K562 (cell line): ENCODE measurements at regions not wholly inside any gene's neighbourhood (a gene's known extent, or its start where the extent isn't known, plus 50 kb on each side); places are given as distances from the start of the nearest gene placed in this dataset.

ENCODE experiments used
- ASH1L ChIP-seq: fragments of 450-650 bp; IDR thresholded peaks from 2 replicates; pipeline ENCODE4 v1.6.1; 2018; ENCODE audit warnings: borderline replicate concordance, mild to moderate bottlenecking, low read depth; ENCODE audit not compliant: partially characterized antibody
- E2F6 ChIP-seq, 2 experiments: IDR thresholded peaks; 2 replicates each; pipeline ENCODE4 v1.6.1; 2011; ENCODE audit warnings: borderline replicate concordance in 1 of 2, control low read depth in 1 of 2, low read depth in 1 of 2, low read length in 1 of 2, mild to moderate bottlenecking in 1 of 2, mixed read lengths in 1 of 2, moderate library complexity in 1 of 2; ENCODE audit not compliant: insufficient read depth in 1 of 2, insufficient read length in 1 of 2, poor library complexity in 1 of 2, severe bottlenecking in 1 of 2; ENCODE audit errors: extremely low read depth in 1 of 2
- FIP1L1 ChIP-seq: fragments of 200-400 bp; formaldehyde crosslinking; IDR thresholded peaks from 2 replicates; pipeline ENCODE4 v1.6.1; 2018; ENCODE audit warnings: mild to moderate bottlenecking, low read depth, low read length; ENCODE audit not compliant: poor library complexity, severe bottlenecking
- HOMEZ ChIP-seq: fragments of 250-450 bp; sonication (Bioruptor Pico); IDR thresholded peaks from 2 replicates; pipeline ENCODE4 v1.4.0; 2020; ENCODE audit warnings: mild to moderate bottlenecking, moderate library complexity
- IRF9 ChIP-seq: fragments of 450-650 bp; IDR thresholded peaks from 2 replicates; pipeline ENCODE4 v1.6.1; 2016; ENCODE audit warnings: missing biosample characterization, missing genetic modification characterization
- NONO ChIP-seq, 2 experiments: fragments of 200-400 bp in 1 of 2; fragments of 450-650 bp in 1 of 2; formaldehyde crosslinking in 1 of 2; IDR thresholded peaks; 2 replicates each; pipeline ENCODE4 v1.6.1; 2017; ENCODE audit warnings: low read depth in 2 of 2, mild to moderate bottlenecking in 2 of 2, moderate library complexity in 2 of 2, low read length in 1 of 2
- PTBP1 ChIP-seq: fragments of 200-400 bp; formaldehyde crosslinking; IDR thresholded peaks from 2 replicates; pipeline ENCODE4 v1.6.1; 2017; ENCODE audit warnings: low read depth, low read length
- SUPT5H ChIP-seq: fragments of 450-650 bp; IDR thresholded peaks from 2 replicates; pipeline ENCODE4 v1.6.1; 2016
- TGIF2 ChIP-seq: sonication (generic); formaldehyde crosslinking; IDR thresholded peaks from 2 replicates; pipeline ENCODE4 v1.8.1; 2022; ENCODE audit warnings: mild to moderate bottlenecking, missing genetic modification reagents, moderate library complexity
- USF1 ChIP-seq: sonication (generic); formaldehyde crosslinking; IDR thresholded peaks from 2 replicates; pipeline ENCODE4 v1.9.0; 2022; ENCODE audit warnings: mild to moderate bottlenecking, missing genetic modification reagents
- ZNF583 ChIP-seq: fragments of 250-450 bp; sonication (Bioruptor Pico); IDR thresholded peaks from 2 replicates; pipeline ENCODE4 v1.4.0; 2020
- ZNF695 ChIP-seq: fragments of 450-650 bp; formaldehyde crosslinking; IDR thresholded peaks from 2 replicates; pipeline ENCODE4 v1.4.0; 2020; ENCODE audit warnings: mild to moderate bottlenecking, moderate library complexity
- ZNF830 ChIP-seq: fragments of 250-450 bp; sonication (Bioruptor Pico); IDR thresholded peaks from 2 replicates; pipeline ENCODE4 v1.5.0; 2021; ENCODE audit warnings: mild to moderate bottlenecking

GRCh38 chr9:88816591-88816990 is 174.7 kb upstream of the S1PR3 start (continued):
- TF ChIP-seq E2F6 (IDR thresholded peaks at IDR 0.05; ENCODE audit: borderline replicate concordance in 1 of 2, extremely low read depth in 1 of 2, insufficient read depth in 1 of 2, insufficient read length in 1 of 2, low read depth in 1 of 2, low read length in 1 of 2, poor library complexity in 1 of 2, severe bottlenecking in 1 of 2) (no peak), ZNF695 (CRISPR knock-in tag) (no peak), SUPT5H (no peak), TGIF2 (no peak), HOMEZ (no peak), FIP1L1 (no peak), NONO (IDR thresholded peaks at IDR 0.05; ENCODE audit: low read depth in 2 of 2, low read length in 1 of 2) (no peak), USF1 (CRISPR knock-in tag) (no peak), PTBP1 (no peak), ZNF583 (CRISPR knock-in tag) (no peak), IRF9 (no peak), ZNF830 (CRISPR knock-in tag) (no peak), ASH1L (no peak)
